K562 (cell line): ENCODE measurements at regions not wholly inside any gene's neighbourhood (a gene's known extent, or its start where the extent isn't known, plus 50 kb on each side); places are given as distances from the start of the nearest gene placed in this dataset.

Source experiments
- ATAC-seq: fragments of 200-7000 bp; cut with Tn5 transposase; 3 replicates; pipeline ENCODE4 v1.9.1; 2020; ENCODE audit warnings: moderate library complexity
- BruUV-seq: library from RNA; stranded (reverse); fragments of 400-500 nt; replicated peaks from 2 replicates; lab custom pipeline; 2021; lab: Mats Ljungman, UMichigan
- CTCF ChIA-PET: fragments of 300-600 bp; formaldehyde crosslinking; extraction: SDS; loops from one replicate; lab custom pipeline; 2021; ENCODE audit warnings: low intra/inter-chr PET ratio; lab: Yijun Ruan, JAX
- POLR2A ChIA-PET: fragments of 300-600, 350-650 bp; sonication (Branson Sonifier 250); formaldehyde crosslinking; extraction: SDS; loops from one replicate; lab custom pipeline; 2021; ENCODE audit warnings: antibody characterized with exemption, inconsistent platforms; lab: Yijun Ruan, JAX
- DNase-seq, 4 experiments: peaks; one replicate each; pipeline versions ENCODE4 v3.0.0 to v3.0.0-alpha.2; 2011 to 2018; ENCODE audit warnings: low spot score in 3 of 4, mixed read lengths in 3 of 4; ENCODE audit errors: extremely low read depth in 1 of 4
- FAIRE-seq: peaks from 2 replicates; lab custom pipeline; 2011; peaks lifted over from hg19 to GRCh38; lab: Jason Lieb, UNC
- H2AFZ ChIP-seq: 2 replicates; pipeline ENCODE4 v1.6.0; 2011; ENCODE audit warnings: low read depth, low read length, control low read depth, inconsistent platforms
- H3K27ac ChIP-seq: fragments of 200-600 bp; 3 replicates; pipeline ENCODE4 v1.8.0; 2011; ENCODE audit warnings: low read depth, mild to moderate bottlenecking, control low read depth, inconsistent platforms, low read length, moderate library complexity, mixed read lengths; ENCODE audit errors: extremely low read depth
- H3K27me3 ChIP-seq, 2 experiments: fragments of 300-600 bp in 1 of 2; 2 replicates in 1 of 2; 3 replicates in 1 of 2; pipeline versions ENCODE4 v1.6.0 to v1.8.0; 2011; ENCODE audit warnings: inconsistent platforms in 2 of 2, low read length in 2 of 2, mild to moderate bottlenecking in 1 of 2, mixed read lengths in 1 of 2, moderate library complexity in 1 of 2; ENCODE audit not compliant: control insufficient read depth in 2 of 2, insufficient read depth in 2 of 2
- H3K36me3 ChIP-seq: fragments of 300-600 bp; 3 replicates; pipeline ENCODE4 v1.8.0; 2011; ENCODE audit warnings: mild to moderate bottlenecking, low read length, inconsistent platforms; ENCODE audit not compliant: control insufficient read depth, insufficient read depth
- H3K4me1 ChIP-seq, 2 experiments: fragments of 200-600 bp in 1 of 2; replicated peaks in 1 of 2; 2 replicates in 1 of 2; 3 replicates in 1 of 2; pipeline versions ENCODE4 v1.5.1 to v1.8.0; 2011; ENCODE audit warnings: inconsistent platforms in 2 of 2, low read length in 2 of 2, mild to moderate bottlenecking in 1 of 2, mixed read lengths in 1 of 2, moderate library complexity in 1 of 2; ENCODE audit not compliant: control insufficient read depth in 2 of 2, insufficient read depth in 2 of 2
- H3K4me2 ChIP-seq: 2 replicates; pipeline ENCODE4 v1.6.1; 2011; ENCODE audit warnings: low read length, control low read depth, inconsistent platforms, mixed read lengths; ENCODE audit not compliant: insufficient read depth
- H3K4me3 ChIP-seq: fragments of 200-600 bp; sonication (generic), shearing (Covaris generic); 2 replicates; pipeline ENCODE4 v1.5.1; 2016; ENCODE audit warnings: control low read depth, inconsistent platforms
- H3K79me2 ChIP-seq: fragments of 200-600 bp; 3 replicates; pipeline ENCODE4 v1.8.0; 2011; ENCODE audit warnings: low read length, inconsistent platforms; ENCODE audit not compliant: control insufficient read depth, insufficient read depth
- H3K9ac ChIP-seq, 2 experiments: 2 replicates each; pipeline versions ENCODE4 v1.6.0 to v1.6.1; 2011; ENCODE audit warnings: low read depth in 2 of 2, low read length in 2 of 2, control low read depth in 1 of 2, inconsistent platforms in 1 of 2, mild to moderate bottlenecking in 1 of 2, mixed read lengths in 1 of 2; ENCODE audit not compliant: insufficient read depth in 1 of 2
- H3K9me1 ChIP-seq: one replicate; pipeline ENCODE4 v1.6.0; 2011; ENCODE audit warnings: inconsistent platforms, mild to moderate bottlenecking, low read length, moderate library complexity; ENCODE audit not compliant: control insufficient read depth, insufficient read depth
- H3K9me3 ChIP-seq: replicated peaks from 2 replicates; pipeline ENCODE4 v1.5.1; 2011; ENCODE audit warnings: low read depth, low read length, inconsistent platforms; ENCODE audit not compliant: control insufficient read depth, insufficient read depth
- H4K20me1 ChIP-seq: replicated peaks from 2 replicates; pipeline ENCODE4 v1.6.1; 2011; ENCODE audit warnings: low read length, inconsistent platforms, mixed read lengths; ENCODE audit not compliant: control insufficient read depth, insufficient read depth
- CBX1 ChIP-seq: sonication (generic); IDR thresholded peaks from 2 replicates; pipeline ENCODE4 v1.6.1; 2016; ENCODE audit warnings: antibody characterized with exemption, low read depth, mild to moderate bottlenecking
- RAD51 ChIP-seq: fragments of 450-650 bp; IDR thresholded peaks from 2 replicates; pipeline ENCODE4 v1.7.1; 2016; ENCODE audit warnings: low read depth, mild to moderate bottlenecking, borderline replicate concordance
- TEAD2 ChIP-seq: fragments of 450-650 bp; IDR thresholded peaks from 2 replicates; pipeline ENCODE4 v1.6.1; 2016; ENCODE audit warnings: missing genetic modification characterization, control low read depth, missing compliant biosample characterization
- XRCC3 ChIP-seq: fragments of 450-650 bp; IDR thresholded peaks from 2 replicates; pipeline ENCODE4 v1.6.1; 2017; ENCODE audit warnings: mild to moderate bottlenecking, moderate library complexity
- ZNF175 ChIP-seq: fragments of 200-800 bp; sonication (Bioruptor generic); IDR thresholded peaks from 2 replicates; pipeline ENCODE4 v1.6.1; 2016; ENCODE audit warnings: low read depth, mild to moderate bottlenecking, missing genetic modification characterization, missing compliant biosample characterization
- ZNF444 ChIP-seq: fragments of 250-450 bp; sonication (Bioruptor Pico); IDR thresholded peaks from 2 replicates; pipeline ENCODE4 v1.4.0; 2020; ENCODE audit warnings: mild to moderate bottlenecking, moderate library complexity
- ZNF75A ChIP-seq: fragments of 450-650 bp; formaldehyde crosslinking; IDR thresholded peaks from 2 replicates; pipeline ENCODE4 v1.4.0; 2020; ENCODE audit warnings: mild to moderate bottlenecking
- ZNF79 ChIP-seq: fragments of 250-450 bp; sonication (Bioruptor Pico); IDR thresholded peaks from 2 replicates; pipeline ENCODE4 v1.4.0; 2020; ENCODE audit warnings: low read depth, mild to moderate bottlenecking, moderate library complexity
- WGBS: fragments of 100-300 bp; shearing (Covaris generic); methylation state at CpG from one replicate; pipeline ENCODE4 v1.1.6; 2016; ENCODE audit warnings: low coverage, mixed read lengths; ENCODE audit not compliant: insufficient coverage; ENCODE audit errors: missing lambda C conversion rate; 5-methylcytosine and 5-hydroxymethylcytosine counted together
- in situ Hi-C: fragments of 300-500 bp; cut with MboI; formaldehyde crosslinking; loops from 4 replicates; pipeline ENCODE4 v1.15.0; 2018; ENCODE audit warnings: inconsistent platforms, mixed read lengths
- intact Hi-C: fragments of 100-400 bp; cut with micrococcal nuclease; formaldehyde crosslinking; loops from 2 replicates; pipeline ENCODE4 v1.14.2; 2022
- TF ChIP-seq, protein P1 (sequence below): sonication (generic); formaldehyde crosslinking; IDR thresholded peaks from 2 replicates; pipeline ENCODE4 v1.8.0; 2022; ENCODE audit warnings: mild to moderate bottlenecking, missing genetic modification reagents
- TF ChIP-seq, protein P2 (sequence below): sonication (generic); formaldehyde crosslinking; IDR thresholded peaks from 2 replicates; pipeline ENCODE4 v1.8.1; 2023; ENCODE audit warnings: mild to moderate bottlenecking, missing genetic modification reagents
- TF ChIP-seq, protein P3 (sequence below): fragments of 450-650 bp; IDR thresholded peaks from 2 replicates; pipeline ENCODE4 v1.6.1; 2014; ENCODE audit warnings: low read depth, mild to moderate bottlenecking, moderate library complexity, borderline replicate concordance
- TF ChIP-seq, protein P4 (sequence below): sonication (generic); formaldehyde crosslinking; IDR thresholded peaks from 2 replicates; pipeline ENCODE4 v1.8.1; 2023; ENCODE audit warnings: mild to moderate bottlenecking, missing genetic modification reagents

DNA sequence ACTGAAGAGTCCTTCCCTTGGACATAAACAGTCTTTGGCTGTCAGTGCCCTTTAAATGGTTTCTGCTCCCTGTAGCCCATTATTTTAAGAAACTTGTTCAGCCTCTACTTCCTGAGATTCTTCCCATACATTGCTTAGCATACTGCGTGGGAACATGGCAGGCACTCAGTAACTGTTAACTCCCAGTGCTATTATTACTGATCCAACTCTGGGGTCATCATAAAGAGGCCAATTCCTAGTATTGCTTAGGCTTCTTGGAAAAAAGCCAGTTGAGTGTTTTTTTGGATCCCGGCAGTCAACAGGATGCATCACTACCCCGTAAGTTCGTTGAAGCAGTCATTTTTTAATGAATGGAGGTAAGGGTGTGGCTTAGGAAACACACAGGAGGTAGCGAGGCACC, 206.2 kb upstream of the ADAMTS9 start (continued):
- TF ChIP-seq, protein P1, sequence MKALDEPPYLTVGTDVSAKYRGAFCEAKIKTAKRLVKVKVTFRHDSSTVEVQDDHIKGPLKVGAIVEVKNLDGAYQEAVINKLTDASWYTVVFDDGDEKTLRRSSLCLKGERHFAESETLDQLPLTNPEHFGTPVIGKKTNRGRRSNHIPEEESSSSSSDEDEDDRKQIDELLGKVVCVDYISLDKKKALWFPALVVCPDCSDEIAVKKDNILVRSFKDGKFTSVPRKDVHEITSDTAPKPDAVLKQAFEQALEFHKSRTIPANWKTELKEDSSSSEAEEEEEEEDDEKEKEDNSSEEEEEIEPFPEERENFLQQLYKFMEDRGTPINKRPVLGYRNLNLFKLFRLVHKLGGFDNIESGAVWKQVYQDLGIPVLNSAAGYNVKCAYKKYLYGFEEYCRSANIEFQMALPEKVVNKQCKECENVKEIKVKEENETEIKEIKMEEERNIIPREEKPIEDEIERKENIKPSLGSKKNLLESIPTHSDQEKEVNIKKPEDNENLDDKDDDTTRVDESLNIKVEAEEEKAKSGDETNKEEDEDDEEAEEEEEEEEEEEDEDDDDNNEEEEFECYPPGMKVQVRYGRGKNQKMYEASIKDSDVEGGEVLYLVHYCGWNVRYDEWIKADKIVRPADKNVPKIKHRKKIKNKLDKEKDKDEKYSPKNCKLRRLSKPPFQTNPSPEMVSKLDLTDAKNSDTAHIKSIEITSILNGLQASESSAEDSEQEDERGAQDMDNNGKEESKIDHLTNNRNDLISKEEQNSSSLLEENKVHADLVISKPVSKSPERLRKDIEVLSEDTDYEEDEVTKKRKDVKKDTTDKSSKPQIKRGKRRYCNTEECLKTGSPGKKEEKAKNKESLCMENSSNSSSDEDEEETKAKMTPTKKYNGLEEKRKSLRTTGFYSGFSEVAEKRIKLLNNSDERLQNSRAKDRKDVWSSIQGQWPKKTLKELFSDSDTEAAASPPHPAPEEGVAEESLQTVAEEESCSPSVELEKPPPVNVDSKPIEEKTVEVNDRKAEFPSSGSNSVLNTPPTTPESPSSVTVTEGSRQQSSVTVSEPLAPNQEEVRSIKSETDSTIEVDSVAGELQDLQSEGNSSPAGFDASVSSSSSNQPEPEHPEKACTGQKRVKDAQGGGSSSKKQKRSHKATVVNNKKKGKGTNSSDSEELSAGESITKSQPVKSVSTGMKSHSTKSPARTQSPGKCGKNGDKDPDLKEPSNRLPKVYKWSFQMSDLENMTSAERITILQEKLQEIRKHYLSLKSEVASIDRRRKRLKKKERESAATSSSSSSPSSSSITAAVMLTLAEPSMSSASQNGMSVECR = no peak
- TF ChIP-seq XRCC3 (no peak), ZNF175 (CRISPR knock-in tag) (no peak), ZNF79 (CRISPR knock-in tag) (no peak)

DNA sequence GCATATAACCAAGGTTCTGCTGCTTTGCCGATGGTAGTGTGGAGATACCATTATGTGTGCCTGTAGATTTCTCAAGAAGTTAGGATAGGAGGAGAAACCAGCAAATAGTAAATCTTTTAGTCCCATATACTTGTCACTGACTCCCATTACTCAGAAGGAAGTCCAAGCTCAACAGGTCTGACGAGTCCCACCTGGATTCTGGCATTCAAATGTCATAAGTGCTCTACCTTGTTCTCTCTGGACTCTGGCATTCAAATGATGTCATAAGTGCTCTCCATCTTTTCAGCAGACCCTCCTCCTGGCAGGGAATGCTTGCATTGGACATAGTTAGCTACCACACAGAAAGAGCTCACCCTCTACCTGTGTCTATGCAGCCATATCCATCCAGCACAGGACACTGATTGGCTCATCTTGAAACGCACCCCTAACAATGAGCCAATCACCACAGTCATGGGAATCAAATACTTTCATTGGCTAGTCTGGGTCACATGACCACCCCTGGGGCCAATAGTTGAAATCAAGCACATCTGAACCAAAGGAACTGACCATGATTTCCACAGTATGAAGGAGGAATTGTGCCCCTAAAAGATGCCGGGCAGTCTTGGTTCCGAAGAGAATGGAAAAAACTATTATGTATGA, 205.0 kb upstream of the ADAMTS9 start:
- H3K4me3 ChIP-seq = no peak overlapping the region
- no peaks in the 10 kb centered on the region for H3K27me3 ChIP-seq
- in situ Hi-C loops = no loop called here
- DNase-seq = peak in 3 of 4 experiments; percentile 25 to 27 (median 26)
- H3K9me1 ChIP-seq = no peaks in the 10 kb centered on the region
- no peaks in the 10 kb centered on the region for H3K9me3 ChIP-seq
- no peaks in the 10 kb centered on the region for H3K79me2 ChIP-seq
- BruUV-seq = no TSS peak
- H2AFZ ChIP-seq = no peak overlapping the region
- no peaks in the 10 kb centered on the region for H4K20me1 ChIP-seq
- H3K9ac ChIP-seq = no peak overlapping the region
- no peaks in the 10 kb centered on the region; a peak in 1 of 5 replicates for H3K4me1 ChIP-seq
- no peak for FAIRE-seq
- H3K27ac ChIP-seq = no peak overlapping the region
- H3K36me3 ChIP-seq = no peaks in the 10 kb centered on the region
- no peak overlapping the region for H3K4me2 ChIP-seq
- ATAC-seq = no peak
- intact Hi-C loops = no loop called here
- POLR2A ChIA-PET = no interaction called here
- WGBS = 60% methylated on average over 3 of the region's 5 CpGs
- CTCF ChIA-PET = no interaction called here
- TF ChIP-seq, protein P2, sequence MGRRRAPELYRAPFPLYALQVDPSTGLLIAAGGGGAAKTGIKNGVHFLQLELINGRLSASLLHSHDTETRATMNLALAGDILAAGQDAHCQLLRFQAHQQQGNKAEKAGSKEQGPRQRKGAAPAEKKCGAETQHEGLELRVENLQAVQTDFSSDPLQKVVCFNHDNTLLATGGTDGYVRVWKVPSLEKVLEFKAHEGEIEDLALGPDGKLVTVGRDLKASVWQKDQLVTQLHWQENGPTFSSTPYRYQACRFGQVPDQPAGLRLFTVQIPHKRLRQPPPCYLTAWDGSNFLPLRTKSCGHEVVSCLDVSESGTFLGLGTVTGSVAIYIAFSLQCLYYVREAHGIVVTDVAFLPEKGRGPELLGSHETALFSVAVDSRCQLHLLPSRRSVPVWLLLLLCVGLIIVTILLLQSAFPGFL (CRISPR knock-in tag) = no peak
- TF ChIP-seq ZNF75A (CRISPR knock-in tag) = no peak
- no peak for TF ChIP-seq TEAD2 (tag)
- TF ChIP-seq CBX1 = no peak
- TF ChIP-seq, protein P3, sequence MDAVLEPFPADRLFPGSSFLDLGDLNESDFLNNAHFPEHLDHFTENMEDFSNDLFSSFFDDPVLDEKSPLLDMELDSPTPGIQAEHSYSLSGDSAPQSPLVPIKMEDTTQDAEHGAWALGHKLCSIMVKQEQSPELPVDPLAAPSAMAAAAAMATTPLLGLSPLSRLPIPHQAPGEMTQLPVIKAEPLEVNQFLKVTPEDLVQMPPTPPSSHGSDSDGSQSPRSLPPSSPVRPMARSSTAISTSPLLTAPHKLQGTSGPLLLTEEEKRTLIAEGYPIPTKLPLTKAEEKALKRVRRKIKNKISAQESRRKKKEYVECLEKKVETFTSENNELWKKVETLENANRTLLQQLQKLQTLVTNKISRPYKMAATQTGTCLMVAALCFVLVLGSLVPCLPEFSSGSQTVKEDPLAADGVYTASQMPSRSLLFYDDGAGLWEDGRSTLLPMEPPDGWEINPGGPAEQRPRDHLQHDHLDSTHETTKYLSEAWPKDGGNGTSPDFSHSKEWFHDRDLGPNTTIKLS = no peak
- TF ChIP-seq ZNF444 = no peak
- TF ChIP-seq RAD51 = peak; percentile 36; the same call in 1 of the 2 replicates
- TF ChIP-seq, protein P4, sequence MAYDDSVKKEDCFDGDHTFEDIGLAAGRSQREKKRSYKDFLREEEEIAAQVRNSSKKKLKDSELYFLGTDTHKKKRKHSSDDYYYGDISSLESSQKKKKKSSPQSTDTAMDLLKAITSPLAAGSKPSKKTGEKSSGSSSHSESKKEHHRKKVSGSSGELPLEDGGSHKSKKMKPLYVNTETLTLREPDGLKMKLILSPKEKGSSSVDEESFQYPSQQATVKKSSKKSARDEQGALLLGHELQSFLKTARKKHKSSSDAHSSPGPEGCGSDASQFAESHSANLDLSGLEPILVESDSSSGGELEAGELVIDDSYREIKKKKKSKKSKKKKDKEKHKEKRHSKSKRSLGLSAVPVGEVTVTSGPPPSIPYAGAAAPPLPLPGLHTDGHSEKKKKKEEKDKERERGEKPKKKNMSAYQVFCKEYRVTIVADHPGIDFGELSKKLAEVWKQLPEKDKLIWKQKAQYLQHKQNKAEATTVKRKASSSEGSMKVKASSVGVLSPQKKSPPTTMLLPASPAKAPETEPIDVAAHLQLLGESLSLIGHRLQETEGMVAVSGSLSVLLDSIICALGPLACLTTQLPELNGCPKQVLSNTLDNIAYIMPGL (CRISPR knock-in tag) = no peak
